ENCODE measurements at regions not wholly inside any gene's neighbourhood (a gene's known extent, or its start where the extent isn't known, plus 50 kb on each side); places are given as distances from the start of the nearest gene placed in this dataset.

- Mint-ChIP-seq H3K27me3 (peaks cover 14 to 43% of the 10 kb centered on the region in 2 donors), H3K36me3 (ENCODE audit: insufficient read depth) (no peaks in the 10 kb centered on the region), H3K4me3 (no peak overlapping the region), H3K9me3 (no peaks in the 10 kb centered on the region), H3K4me1 (ENCODE audit: low read depth in 2 of 2) (no peaks in the 10 kb centered on the region), H3K27ac (no peak overlapping the region)
- DNase-seq, result no peak
- no peak for ATAC-seq (replicated peaks)
These were observed 209.5 kb upstream of the C1orf174 start for GRCh38 chr1:4109628-4109940.

GRCh38 chr1:4110888-4111287 is 210.8 kb upstream of the C1orf174 start:
- H3K27ac Mint-ChIP-seq, result no peak overlapping the region
- no peak for DNase-seq
- no peak for ATAC-seq (replicated peaks)

GRCh38 chr1:4113897-4114296 is 213.8 kb upstream of the C1orf174 start:
- H3K4me3 Mint-ChIP-seq, result no peak overlapping the region
- H3K9me3 Mint-ChIP-seq, result no peaks in the 10 kb centered on the region
- H3K36me3 Mint-ChIP-seq (ENCODE audit: insufficient read depth), result no peaks in the 10 kb centered on the region
- H3K27me3 Mint-ChIP-seq, result peaks cover 23 to 37% of the 10 kb centered on the region in 2 donors
- DNase-seq (no peak), ATAC-seq (replicated peaks) (no peak)
- H3K27ac Mint-ChIP-seq, result no peak overlapping the region
- H3K4me1 Mint-ChIP-seq (ENCODE audit: low read depth in 2 of 2), result no peaks in the 10 kb centered on the region

More at GRCh38 chr1:4110888-4111287, 210.8 kb upstream of the C1orf174 start:
- H3K36me3 Mint-ChIP-seq (ENCODE audit: insufficient read depth), result no peaks in the 10 kb centered on the region
- H3K4me3 Mint-ChIP-seq, result no peak overlapping the region
- H3K27me3 Mint-ChIP-seq, result peaks cover 14 to 43% of the 10 kb centered on the region in 2 donors
- H3K4me1 Mint-ChIP-seq (ENCODE audit: low read depth in 2 of 2), result no peaks in the 10 kb centered on the region
- no peaks in the 10 kb centered on the region for H3K9me3 Mint-ChIP-seq

DNA sequence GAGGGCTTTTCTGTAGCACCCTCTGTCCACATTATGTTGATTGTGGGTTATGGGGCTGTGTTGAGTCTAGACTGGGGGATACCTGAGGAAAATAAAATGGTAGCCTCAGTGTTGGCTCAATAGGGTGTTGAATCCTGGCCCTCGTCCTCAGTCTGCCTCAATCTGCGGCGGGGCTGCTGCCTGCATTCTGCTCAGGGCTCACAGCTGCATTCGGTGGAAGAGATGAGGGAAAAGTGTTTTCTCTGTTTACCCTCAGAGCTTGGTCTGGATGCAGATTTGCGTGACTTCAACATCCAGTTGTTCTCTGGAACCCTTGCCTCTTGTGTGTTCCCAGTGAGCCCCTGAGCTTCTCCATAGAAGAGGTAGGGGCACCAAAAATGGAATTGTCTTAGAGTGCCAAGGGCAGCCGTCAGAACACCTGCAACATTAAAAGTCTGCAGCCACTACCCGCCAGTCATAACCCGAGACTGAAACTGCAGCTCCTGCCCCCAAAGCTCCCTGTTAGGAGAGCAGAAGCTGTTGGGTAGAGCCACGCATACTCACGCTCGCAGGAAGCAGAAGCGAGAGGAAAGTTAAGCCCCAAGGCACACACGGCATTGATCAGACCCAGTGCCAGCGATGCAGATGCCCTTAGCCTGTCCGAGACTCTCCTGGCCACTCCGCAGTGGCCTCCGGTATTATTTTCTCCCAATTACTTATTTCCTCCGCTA is 215.3 kb upstream of the C1orf174 start:
- H3K4me1 Mint-ChIP-seq (ENCODE audit: low read depth in 2 of 2), result peaks cover 0 to 4% of the 10 kb centered on the region in 2 donors
- no peaks in the 10 kb centered on the region for H3K9me3 Mint-ChIP-seq
- H3K27me3 Mint-ChIP-seq, result peaks cover 17 to 37% of the 10 kb centered on the region in 2 donors
- no peaks in the 10 kb centered on the region for H3K36me3 Mint-ChIP-seq (ENCODE audit: insufficient read depth)
- no peak overlapping the region for H3K4me3 Mint-ChIP-seq
- ATAC-seq (replicated peaks) (no peak), DNase-seq (no peak)
- no peak overlapping the region for H3K27ac Mint-ChIP-seq

DNA sequence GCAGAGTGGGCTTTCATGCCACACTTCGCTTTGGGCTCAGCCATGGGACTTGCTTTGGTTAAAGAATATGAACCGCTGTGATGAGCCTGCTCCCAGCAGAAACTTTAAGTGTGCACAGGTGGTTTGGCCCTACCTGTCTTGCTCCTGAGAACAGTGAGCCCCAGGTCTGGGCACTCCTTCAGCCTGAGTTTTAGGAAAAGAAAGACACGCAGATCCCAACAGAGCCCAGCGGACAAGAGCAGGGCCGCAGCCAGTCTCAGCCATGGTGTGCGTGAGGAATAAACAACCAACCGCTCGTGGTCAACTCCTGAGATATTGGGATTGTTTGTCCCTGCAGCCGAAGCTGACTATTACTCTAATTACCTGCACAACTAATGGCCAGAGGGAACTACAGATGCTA is 217.1 kb upstream of the C1orf174 start:
- Mint-ChIP-seq H3K9me3 (no peaks in the 10 kb centered on the region), H3K4me1 (ENCODE audit: low read depth in 2 of 2) (peaks cover 0 to 4% of the 10 kb centered on the region in 2 donors), H3K27ac (no peak overlapping the region), H3K4me3 (no peak overlapping the region), H3K27me3 (peaks cover 14 to 36% of the 10 kb centered on the region in 2 donors), H3K36me3 (ENCODE audit: insufficient read depth) (no peaks in the 10 kb centered on the region)
- ATAC-seq (replicated peaks) (no peak), DNase-seq (no peak)

DNA sequence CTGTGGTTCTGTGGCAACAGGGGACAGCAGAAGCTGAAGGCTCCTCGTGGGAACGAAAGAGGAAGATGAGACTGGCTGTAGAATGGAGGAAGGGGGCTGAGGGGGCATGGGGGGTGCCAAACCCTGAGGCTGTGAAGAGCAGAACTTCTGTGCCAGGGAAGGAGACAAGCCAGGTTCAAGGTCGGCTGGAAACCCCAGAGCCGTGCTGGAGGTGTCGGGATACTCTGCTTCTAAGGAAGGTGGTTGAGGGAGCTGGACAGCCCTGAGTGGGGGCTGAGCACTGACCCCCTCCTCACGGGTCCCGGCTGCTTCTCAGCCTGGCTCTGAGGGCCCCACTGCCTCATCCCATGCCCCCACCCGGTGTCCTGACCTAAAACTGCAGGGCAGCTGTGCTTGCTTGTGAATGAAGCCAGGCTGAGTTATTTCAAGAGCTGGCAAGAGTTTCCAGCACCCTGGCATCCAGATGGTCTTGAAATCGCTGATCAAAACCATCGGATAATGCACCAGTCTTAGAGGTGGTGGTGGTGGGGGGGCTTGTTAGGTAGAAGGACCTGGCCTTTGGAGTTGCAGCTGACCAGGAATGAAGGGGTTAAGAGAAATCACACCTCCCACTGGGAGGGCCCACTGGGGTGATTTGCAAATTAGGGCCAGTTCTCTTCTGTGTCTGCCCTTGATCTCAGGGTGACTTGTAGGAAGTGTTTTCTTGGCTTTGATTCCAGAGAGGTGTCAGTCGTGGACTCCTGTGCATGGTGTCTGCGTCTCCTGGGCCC is 218.9 kb upstream of the C1orf174 start:
- peaks cover 0 to 4% of the 10 kb centered on the region in 2 donors for H3K4me1 Mint-ChIP-seq (ENCODE audit: low read depth in 2 of 2)
- DNase-seq (no peak), ATAC-seq (replicated peaks) (no peak)
- no peaks in the 10 kb centered on the region for H3K36me3 Mint-ChIP-seq (ENCODE audit: insufficient read depth)
- no peak overlapping the region for H3K27ac Mint-ChIP-seq
- no peak overlapping the region for H3K4me3 Mint-ChIP-seq
- H3K9me3 Mint-ChIP-seq, result no peaks in the 10 kb centered on the region
- peaks cover 14 to 36% of the 10 kb centered on the region in 2 donors for H3K27me3 Mint-ChIP-seq

DNA sequence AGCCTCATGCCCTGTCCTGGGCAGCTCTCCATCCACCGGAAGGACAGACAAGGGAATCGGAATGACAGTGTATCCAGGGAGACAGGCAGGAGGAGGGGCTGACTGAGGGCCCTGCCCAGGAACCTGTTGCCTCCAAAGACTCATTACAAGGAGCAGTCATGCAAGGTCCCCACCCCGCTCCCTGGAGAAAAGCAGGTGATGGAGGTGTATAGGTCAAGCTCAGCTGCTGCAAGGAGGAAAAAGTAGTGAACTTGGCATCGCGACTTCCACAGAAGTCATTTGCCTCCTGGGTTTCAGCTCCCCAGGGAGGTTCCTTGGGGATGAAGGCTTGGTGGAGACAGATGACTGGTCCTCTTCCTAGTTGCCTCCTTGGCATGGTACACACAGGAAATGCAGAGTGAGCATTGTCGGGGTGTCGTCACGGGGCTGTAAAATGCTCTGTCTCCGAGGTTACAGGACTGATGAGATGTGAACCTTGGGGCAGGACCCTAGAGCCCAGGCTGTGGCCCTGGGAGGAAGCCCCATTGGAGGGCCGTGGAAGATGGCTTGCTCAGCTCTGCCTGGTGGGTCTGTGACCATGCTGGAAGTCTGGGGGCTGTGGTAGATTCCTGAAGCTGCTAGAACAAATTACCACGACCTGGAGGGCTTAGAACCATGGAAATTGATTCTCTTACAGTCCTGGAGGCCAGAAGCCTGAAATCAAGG is 219.6 kb upstream of the C1orf174 start:
- ATAC-seq (replicated peaks), result no peak
- no peak overlapping the region for H3K27ac Mint-ChIP-seq
- no peak overlapping the region for H3K4me3 Mint-ChIP-seq
- no peaks in the 10 kb centered on the region for H3K36me3 Mint-ChIP-seq (ENCODE audit: insufficient read depth)
- H3K27me3 Mint-ChIP-seq, result peaks cover 15 to 38% of the 10 kb centered on the region in 2 donors
- peaks cover 0 to 4% of the 10 kb centered on the region in 2 donors for H3K4me1 Mint-ChIP-seq (ENCODE audit: low read depth in 2 of 2)
- no peaks in the 10 kb centered on the region for H3K9me3 Mint-ChIP-seq
- no peak for DNase-seq

- Mint-ChIP-seq H3K9me3 (no peaks in the 10 kb centered on the region), H3K36me3 (ENCODE audit: insufficient read depth) (no peaks in the 10 kb centered on the region), H3K4me3 (no peak overlapping the region), H3K27me3 (peaks cover 19 to 44% of the 10 kb centered on the region in 2 donors), H3K27ac (no peak overlapping the region), H3K4me1 (ENCODE audit: low read depth in 2 of 2) (peaks cover 0 to 4% of the 10 kb centered on the region in 2 donors)
- DNase-seq (no peak), ATAC-seq (replicated peaks) (no peak)
These were observed 220.7 kb upstream of the C1orf174 start for GRCh38 chr1:4120557-4121292.

DNA sequence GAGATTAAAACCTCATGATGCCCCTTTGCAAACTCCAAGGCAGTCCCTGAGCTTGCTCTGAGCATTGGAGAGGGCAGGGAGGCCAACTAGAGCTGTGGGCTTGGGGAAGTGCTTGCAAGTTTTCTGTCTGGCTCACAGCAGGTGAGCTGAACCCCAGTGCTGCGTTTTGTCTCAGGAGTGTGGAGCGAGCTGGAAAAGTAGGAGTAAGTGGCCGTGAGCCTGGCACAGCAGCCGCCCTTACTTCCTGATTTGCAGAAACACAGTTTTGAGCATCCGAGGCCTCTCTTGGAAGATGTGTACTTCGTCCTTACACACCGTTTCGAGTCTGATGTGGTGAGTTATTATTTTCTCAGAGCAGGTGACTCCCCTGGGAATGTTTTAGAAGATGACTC is 221.2 kb upstream of the C1orf174 start:
- no peaks in the 10 kb centered on the region for H3K36me3 Mint-ChIP-seq (ENCODE audit: insufficient read depth)
- ATAC-seq (replicated peaks) (no peak), DNase-seq (no peak)
- no peaks in the 10 kb centered on the region for H3K9me3 Mint-ChIP-seq
- H3K27me3 Mint-ChIP-seq, result peaks cover 19 to 44% of the 10 kb centered on the region in 2 donors
- H3K27ac Mint-ChIP-seq, result no peak overlapping the region
- H3K4me1 Mint-ChIP-seq (ENCODE audit: low read depth in 2 of 2), result peaks cover 0 to 4% of the 10 kb centered on the region in 2 donors
- no peak overlapping the region for H3K4me3 Mint-ChIP-seq

DNA sequence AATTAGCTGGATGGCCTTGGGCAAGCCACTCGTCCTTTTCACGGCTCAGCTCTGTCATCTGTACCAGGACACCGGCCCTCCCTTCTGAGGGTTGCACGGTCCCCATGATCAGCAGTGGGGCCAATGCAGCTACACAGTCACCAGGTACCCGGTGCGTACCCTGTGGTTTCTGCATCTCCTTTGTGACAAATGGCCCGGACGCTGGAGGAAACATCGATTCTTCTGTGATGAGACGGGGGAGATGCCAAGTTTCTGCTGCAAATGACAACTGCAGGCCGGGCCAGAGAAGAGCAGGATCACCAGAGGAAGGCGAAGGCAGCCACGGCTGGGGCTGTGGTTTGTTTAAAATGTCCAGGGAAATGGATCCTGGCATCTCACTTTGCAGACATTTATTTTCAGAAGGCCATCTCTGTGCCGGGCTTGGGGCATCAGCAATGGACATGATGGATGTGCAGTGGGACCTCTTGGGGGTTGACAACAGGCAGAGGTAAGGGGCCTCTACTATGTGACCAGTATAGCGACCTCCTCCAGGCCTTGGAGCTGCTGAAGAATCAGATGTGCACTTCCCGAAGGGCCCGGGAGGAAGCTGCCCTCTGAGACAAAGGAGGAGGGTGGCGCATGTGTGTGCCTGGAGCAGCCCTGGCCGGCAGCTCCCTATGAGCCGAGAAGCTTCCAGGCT is 221.9 kb upstream of the C1orf174 start:
- Mint-ChIP-seq H3K9me3 (no peaks in the 10 kb centered on the region), H3K4me3 (no peak overlapping the region), H3K27me3 (peaks cover 21 to 44% of the 10 kb centered on the region in 2 donors), H3K36me3 (ENCODE audit: insufficient read depth) (no peaks in the 10 kb centered on the region), H3K27ac (no peak overlapping the region), H3K4me1 (ENCODE audit: low read depth in 2 of 2) (peaks cover 0 to 4% of the 10 kb centered on the region in 2 donors)
- no peak for ATAC-seq (replicated peaks)
- no peak for DNase-seq

- Mint-ChIP-seq H3K36me3 (ENCODE audit: insufficient read depth) (no peaks in the 10 kb centered on the region), H3K4me3 (no peak overlapping the region), H3K27ac (no peak overlapping the region), H3K4me1 (ENCODE audit: low read depth in 2 of 2) (peaks cover 0 to 4% of the 10 kb centered on the region in 2 donors), H3K9me3 (no peaks in the 10 kb centered on the region), H3K27me3 (peaks cover 27 to 49% of the 10 kb centered on the region in 2 donors)
- no peak for DNase-seq
- no peak for ATAC-seq (replicated peaks)
These were observed 222.6 kb upstream of the C1orf174 start for GRCh38 chr1:4122513-4123160.

GRCh38 chr1:4124631-4125145 is 224.6 kb upstream of the C1orf174 start:
- no peaks in the 10 kb centered on the region for H3K9me3 Mint-ChIP-seq
- no peak for ATAC-seq (replicated peaks)
- no peaks in the 10 kb centered on the region for H3K36me3 Mint-ChIP-seq (ENCODE audit: insufficient read depth)

More at GRCh38 chr1:4124631-4125145, 224.6 kb upstream of the C1orf174 start:
- Mint-ChIP-seq H3K27me3 (peaks cover 18 to 28% of the 10 kb centered on the region in 2 donors), H3K4me3 (no peak overlapping the region), H3K27ac (no peak overlapping the region), H3K4me1 (ENCODE audit: low read depth in 2 of 2) (peaks cover 0 to 2% of the 10 kb centered on the region in 2 donors)
- no peak for DNase-seq

Data from effector memory CD8-positive, alpha-beta T cell (primary cell).